Gastroesophageal sphincter (tissue), 3 donors: ENCODE measurements at regions not wholly inside any gene's neighbourhood (a gene's known extent, or its start where the extent isn't known, plus 50 kb on each side); places are given as distances from the start of the nearest gene placed in this dataset.

Experiments
- CTCF ChIP-seq, 4 experiments: fragments of 200-600 bp in 2 of 4; fragments of 450-650 bp in 2 of 4; sonication (generic) in 1 of 4; IDR thresholded peaks; one replicate each; pipeline ENCODE4 v1.5.1; 2017 to 2019; ENCODE audit warnings: antibody characterized with exemption in 4 of 4, mild to moderate bottlenecking in 2 of 4, moderate library complexity in 2 of 4
- EP300 ChIP-seq: sonication (generic); formaldehyde crosslinking; IDR thresholded peaks from one replicate; pipeline ENCODE4 v1.6.1; 2017; ENCODE audit warnings: antibody characterized with exemption, mild to moderate bottlenecking

GRCh38 chr12:67459578-67459977 is 189.0 kb upstream of the DYRK2 start:
- TF ChIP-seq CTCF (IDR thresholded peaks at IDR 0.05) (no peak), EP300 (no peak)
